GM06990 (cell line): ENCODE measurements at regions not wholly inside any gene's neighbourhood (a gene's known extent, or its start where the extent isn't known, plus 50 kb on each side); places are given as distances from the start of the nearest gene placed in this dataset.

ENCODE experiments used
- DNase-seq: peaks from one replicate; pipeline ENCODE4 v3.0.0-alpha.2; 2011; ENCODE audit not compliant: insufficient read length; ENCODE audit errors: extremely low read depth
- H3K27me3 ChIP-seq: replicated peaks from 2 replicates; pipeline ENCODE4 v1.6.0; 2011; ENCODE audit warnings: low read length; ENCODE audit not compliant: control insufficient read depth, insufficient read depth
- H3K36me3 ChIP-seq: 2 replicates; pipeline ENCODE4 v1.5.1; 2011; ENCODE audit warnings: low read length; ENCODE audit not compliant: control insufficient read depth, insufficient read depth
- H3K4me3 ChIP-seq: replicated peaks from 2 replicates; pipeline ENCODE4 v1.5.1; 2011; ENCODE audit warnings: low read depth, mild to moderate bottlenecking, control low read depth, low read length
- CTCF ChIP-seq: IDR thresholded peaks from 2 replicates; pipeline ENCODE4 v1.5.1; 2011; ENCODE audit warnings: low read length, control low read depth, mild to moderate bottlenecking, inconsistent platforms; ENCODE audit not compliant: insufficient read depth, poor library complexity, severe bottlenecking

- no peak for DNase-seq
- TF ChIP-seq CTCF, result no peak
- Histone ChIP-seq H3K27me3 (no peaks in the 10 kb centered on the region), H3K36me3 (no peaks in the 10 kb centered on the region), H3K4me3 (no peak overlapping the region)
Observed at GRCh38 chr6:33860706-33861474, 57.1 kb upstream of the MLN start.

GRCh38 chr6:33860006-33860405 lies 56.2 kb upstream of the MLN start:
- Histone ChIP-seq H3K36me3 (no peaks in the 10 kb centered on the region), H3K4me3 (no peak overlapping the region), H3K27me3 (no peaks in the 10 kb centered on the region)
- DNase-seq, result no peak
- no peak for TF ChIP-seq CTCF

- no peak for TF ChIP-seq CTCF
- no peaks in the 10 kb centered on the region for H3K36me3 ChIP-seq
- DNase-seq, result no peak
- H3K27me3 ChIP-seq, result no peaks in the 10 kb centered on the region
- H3K4me3 ChIP-seq, result no peak overlapping the region
Observed at GRCh38 chr6:33858804-33859505, 55.2 kb upstream of the MLN start.

- Histone ChIP-seq H3K36me3 (no peaks in the 10 kb centered on the region), H3K27me3 (no peaks in the 10 kb centered on the region), H3K4me3 (no peak overlapping the region)
- DNase-seq, result no peak
- no peak for TF ChIP-seq CTCF
Observed at GRCh38 chr6:33857932-33858475, 54.2 kb upstream of the MLN start.

GRCh38 chr6:33857093-33857931 lies 53.5 kb upstream of the MLN start:
- Histone ChIP-seq H3K4me3 (no peak overlapping the region), H3K27me3 (no peaks in the 10 kb centered on the region)
- TF ChIP-seq CTCF, result no peak

More at GRCh38 chr6:33857093-33857931, 53.5 kb upstream of the MLN start:
- H3K36me3 ChIP-seq, result no peaks in the 10 kb centered on the region
- DNase-seq, result no peak
